GM21737 (cell line): ENCODE measurements at regions not wholly inside any gene's neighbourhood (a gene's known extent, or its start where the extent isn't known, plus 50 kb on each side); places are given as distances from the start of the nearest gene placed in this dataset.
"Not testable (repeated sequence)": the region's sequence is repeated elsewhere in the genome, so short reads cannot be mapped to it uniquely, and the experiment has no call there.

Source experiments
- ATAC-seq: cut with Tn5 transposase; IDR thresholded peaks from one replicate; pipeline ENCODE4 v1.9.1; 2021; ENCODE audit warnings: mild to moderate bottlenecking, moderate library complexity; ENCODE audit not compliant: unreplicated experiment

DNA sequence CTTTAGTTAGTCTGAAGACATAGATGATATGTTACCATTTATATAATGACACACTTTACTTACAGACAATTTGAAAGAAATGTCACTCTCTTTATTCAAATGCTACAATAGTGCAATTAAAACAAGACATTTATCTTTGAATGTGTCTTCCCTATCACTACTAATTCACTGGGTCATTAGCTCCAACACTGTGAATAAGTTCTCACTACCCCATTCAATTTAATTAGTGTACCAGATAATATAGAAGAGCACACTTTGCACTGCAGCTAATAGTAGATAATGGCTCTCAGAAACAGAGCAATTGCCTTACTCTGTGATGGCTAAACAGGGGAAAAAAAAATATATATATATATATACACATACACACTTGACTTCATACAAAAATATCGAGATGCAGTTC, 497.0 kb downstream of the DTWD2 start:
- ATAC-seq = no peak

- no peak for ATAC-seq
These were observed 501.6 kb downstream of the DTWD2 start for GRCh38 chr5:118486647-118487225.

GRCh38 chr5:118479285-118479684, 509.1 kb downstream of the DTWD2 start:
- no peak for ATAC-seq

DNA sequence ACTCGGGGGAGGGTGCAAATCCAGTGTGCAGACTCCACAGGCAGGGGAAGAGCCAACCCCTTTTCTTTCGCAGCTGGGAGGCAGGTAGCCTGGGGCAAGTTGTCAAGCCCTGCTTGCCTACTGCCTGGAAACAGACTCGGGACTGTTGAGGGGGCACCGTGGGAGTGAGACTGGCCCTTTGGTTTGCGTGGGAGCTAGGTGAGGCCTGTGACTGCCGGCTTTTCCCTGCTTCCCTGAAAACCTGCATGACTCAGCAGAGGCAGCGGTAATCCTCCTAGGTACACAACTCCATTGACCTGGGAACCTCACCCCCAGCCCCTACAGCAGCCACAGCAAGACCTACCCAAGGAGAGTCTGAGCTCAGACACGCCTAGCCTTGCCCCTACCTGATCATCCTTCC, 509.5 kb downstream of the DTWD2 start:
- no peak for ATAC-seq

GRCh38 chr5:118468085-118468484, 520.3 kb downstream of the DTWD2 start:
- ATAC-seq = no peak

- ATAC-seq = no peak
These were observed 521.2 kb downstream of the DTWD2 start for GRCh38 chr5:118467103-118467502.

- ATAC-seq = no peak
These were observed 521.9 kb downstream of the DTWD2 start for GRCh38 chr5:118466418-118466817.

DNA sequence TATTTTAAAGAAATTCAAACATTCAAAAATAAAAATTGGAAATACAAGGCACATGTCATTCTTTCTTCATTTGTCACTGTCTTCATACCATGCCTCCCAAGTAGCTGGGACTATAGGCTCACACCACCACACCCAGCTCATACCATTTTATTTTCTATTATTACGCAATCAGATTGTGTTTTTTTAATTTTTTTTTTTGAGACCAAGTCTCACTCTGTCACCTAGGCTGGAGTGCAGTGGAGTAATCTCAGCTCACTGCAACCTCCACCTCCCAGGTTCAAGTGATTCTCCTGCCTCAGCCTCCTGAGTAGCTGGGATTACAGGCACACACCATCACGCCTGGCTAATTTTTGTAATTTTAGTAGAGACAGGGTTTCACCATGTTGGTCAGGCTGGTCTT, 526.1 kb downstream of the DTWD2 start:
- not testable (repeated sequence) for ATAC-seq

DNA sequence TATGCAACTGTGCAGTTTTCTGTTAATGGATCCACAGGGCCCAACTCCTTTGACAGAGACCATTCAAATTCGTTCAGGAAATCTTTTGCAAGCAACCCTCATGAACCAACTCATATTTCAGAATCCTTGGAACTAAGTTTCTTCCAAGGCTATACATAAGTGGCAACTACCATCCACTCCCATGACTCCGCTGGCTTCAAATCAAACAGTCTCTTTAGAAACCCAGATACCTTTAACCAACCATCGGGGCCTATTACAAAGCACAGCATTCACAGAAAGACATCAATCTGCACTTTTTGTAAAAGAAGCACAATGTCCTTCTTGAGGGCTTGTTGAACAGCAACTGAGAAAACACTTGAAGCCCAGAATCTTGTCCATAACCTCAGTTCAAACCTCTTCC, 526.9 kb downstream of the DTWD2 start:
- no peak for ATAC-seq

DNA sequence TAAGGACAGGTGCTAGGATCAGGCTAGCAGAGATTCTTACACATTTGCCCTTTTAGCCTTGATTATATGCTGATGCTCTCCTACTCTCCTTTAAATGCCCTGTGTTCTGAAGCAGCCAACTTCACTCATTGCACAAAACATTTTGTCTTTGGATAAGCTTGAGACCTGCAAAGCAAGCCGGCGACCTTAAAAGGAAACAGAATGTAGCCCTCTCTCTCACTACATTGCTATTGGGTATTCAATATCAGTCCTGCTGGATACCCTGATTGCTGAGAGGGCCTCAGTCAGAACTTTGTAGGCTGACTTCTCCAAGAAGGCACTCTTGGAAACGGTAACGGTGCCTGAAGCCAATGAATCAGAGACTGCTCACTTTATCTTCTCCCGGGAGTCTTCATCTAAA, 528.9 kb downstream of the DTWD2 start:
- no peak for ATAC-seq

- ATAC-seq = no peak
These were observed 532.3 kb downstream of the DTWD2 start for GRCh38 chr5:118456085-118456484.

DNA sequence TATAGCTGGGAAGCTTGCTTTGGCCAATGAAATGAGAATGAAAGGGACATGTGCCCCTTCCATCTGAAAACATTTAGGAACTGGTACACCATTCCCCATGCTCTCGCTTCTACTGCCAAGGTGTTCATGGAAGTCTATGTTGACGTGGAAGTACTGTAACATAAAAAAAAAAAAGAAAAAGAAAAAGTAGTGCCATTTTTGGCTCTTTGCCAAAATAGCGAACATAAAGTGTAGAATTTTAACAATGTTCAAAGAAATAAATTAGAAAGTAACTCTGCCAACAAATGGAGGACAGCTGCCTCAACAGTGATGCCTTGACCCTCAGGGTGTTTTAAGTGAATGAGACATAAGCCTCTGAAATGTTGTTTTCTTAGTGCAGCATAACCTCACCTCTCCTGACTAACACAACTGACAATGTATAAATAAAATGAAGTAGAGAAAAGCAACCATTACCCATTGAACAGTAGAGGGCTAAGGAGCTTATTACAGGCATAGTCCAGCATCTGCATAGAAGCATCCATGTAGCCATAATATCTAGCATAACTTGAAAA, 536.6 kb downstream of the DTWD2 start:
- ATAC-seq = no peak

DNA sequence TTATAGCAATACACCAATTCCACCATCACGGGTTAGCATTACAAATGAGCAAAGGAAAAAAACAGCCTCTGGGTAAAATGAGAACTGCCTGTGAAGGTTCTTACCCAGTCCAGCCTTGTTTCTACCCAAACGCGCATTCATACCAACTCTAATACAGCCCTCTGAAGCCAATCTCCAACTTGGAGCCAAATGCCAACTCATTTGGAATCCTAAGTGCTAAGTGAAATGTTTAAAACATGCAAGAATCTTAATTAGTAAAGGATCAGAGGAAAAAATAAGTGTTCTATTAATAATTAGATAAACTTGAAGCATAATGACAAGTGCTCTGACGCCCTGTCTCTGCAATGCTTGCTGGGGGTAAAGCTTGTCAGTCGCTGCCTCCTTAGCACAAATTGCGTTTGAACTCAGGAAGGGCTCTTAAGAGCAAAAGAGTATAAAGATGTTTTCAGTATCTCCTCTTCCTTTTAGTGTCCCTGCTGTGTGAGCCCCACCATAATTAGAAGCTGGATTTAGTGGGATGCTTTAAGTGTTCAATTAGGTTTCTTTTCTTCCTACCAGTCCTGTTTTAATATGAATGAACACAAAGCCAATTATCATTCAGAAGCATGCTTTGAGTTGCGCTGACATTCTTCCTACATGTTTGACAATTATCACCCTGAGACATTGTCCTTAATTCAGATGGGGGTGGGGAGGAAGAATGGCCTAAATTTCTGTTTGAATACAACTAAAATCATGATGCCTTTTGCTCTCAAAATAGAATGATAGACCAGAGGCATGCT, 537.6 kb downstream of the DTWD2 start:
- no peak for ATAC-seq

DNA sequence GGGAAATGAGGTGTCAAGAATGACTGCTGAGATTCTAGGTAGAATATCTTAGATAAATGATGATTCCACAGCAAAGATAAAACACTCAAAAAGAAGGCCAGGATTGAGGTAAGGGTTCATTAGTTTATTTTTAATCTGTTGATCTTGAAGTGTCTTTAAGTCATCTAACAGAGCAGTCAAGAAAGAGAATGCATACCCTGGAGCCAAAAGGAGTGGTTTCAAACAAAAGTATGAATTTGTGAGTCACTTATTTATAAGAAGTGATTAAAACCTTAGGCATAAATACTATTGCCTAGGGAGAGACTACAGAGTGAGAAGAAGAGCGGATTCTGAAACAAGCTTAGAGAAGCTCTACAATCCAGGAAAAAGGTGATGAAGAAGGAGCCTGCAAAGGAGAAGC, 541.0 kb downstream of the DTWD2 start:
- ATAC-seq = no peak

DNA sequence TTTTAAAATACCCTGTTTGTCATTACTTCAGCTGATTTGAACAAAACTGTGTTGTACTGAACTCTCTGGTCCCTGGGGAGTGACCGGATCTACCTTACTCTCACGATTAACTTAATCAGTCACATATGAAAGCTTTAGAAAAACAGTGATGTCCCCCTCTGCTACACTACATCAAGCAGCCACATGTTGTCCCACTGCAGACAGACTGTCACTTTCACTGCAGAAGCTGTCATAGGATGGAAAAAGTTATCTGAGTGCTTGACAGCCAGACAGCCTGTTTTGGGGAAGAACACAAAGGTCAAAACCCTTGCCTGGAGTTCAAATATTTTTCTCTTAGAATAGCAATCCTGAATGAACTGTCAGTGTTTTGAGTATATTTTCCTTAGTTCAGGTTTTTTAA, 546.4 kb downstream of the DTWD2 start:
- ATAC-seq = no peak

DNA sequence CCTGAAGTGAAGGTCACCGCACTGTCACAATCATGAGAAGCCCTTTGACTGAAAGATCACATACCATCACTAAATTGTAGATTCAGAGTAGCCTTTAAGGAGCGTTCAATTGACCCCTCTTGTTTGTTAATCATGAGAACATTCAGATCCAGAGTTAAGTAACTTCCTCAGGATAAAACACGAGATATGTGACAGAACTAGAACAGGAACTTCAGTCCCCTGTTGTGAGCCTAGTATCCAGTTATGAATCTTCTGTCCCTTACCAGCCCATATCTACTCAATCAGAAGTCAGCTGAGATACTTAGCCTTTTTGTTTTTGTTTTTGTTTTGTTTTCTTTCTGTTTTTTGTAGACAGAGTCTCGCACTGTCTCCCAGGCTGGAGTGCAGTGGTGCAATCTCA, 547.3 kb downstream of the DTWD2 start:
- ATAC-seq = no peak

- ATAC-seq = no peak
These were observed 547.9 kb downstream of the DTWD2 start for GRCh38 chr5:118440496-118440895.

- no peak for ATAC-seq
These were observed 548.5 kb downstream of the DTWD2 start for GRCh38 chr5:118439831-118440230.

- no peak for ATAC-seq
These were observed 553.2 kb downstream of the DTWD2 start for GRCh38 chr5:118435131-118435530.

GRCh38 chr5:118434522-118434921, 553.8 kb downstream of the DTWD2 start:
- ATAC-seq = no peak

- ATAC-seq = no peak
These were observed 558.3 kb downstream of the DTWD2 start for GRCh38 chr5:118430076-118430475.

DNA sequence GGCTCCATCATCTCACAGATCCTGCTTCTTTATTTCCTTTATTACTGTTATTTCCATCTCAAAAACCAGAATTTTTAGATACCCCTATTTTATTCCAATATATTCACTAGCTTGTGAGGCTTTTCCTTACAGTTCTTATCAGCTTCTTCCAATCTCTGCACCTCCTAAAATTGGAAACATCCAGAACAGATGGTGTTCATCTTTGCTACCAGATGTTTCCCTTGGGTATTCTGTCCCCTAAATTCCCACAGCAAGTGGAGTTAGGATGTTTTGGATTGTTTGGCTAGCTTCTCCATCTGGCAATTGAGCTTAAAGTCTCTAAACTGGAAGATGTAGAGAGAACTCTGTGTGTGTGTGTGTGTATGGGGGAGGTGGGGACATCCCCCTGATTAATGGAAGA, 580.4 kb downstream of the DTWD2 start:
- ATAC-seq = no peak
